ENCODE measurements at regions not wholly inside any gene's neighbourhood (a gene's known extent, or its start where the extent isn't known, plus 50 kb on each side); places are given as distances from the start of the nearest gene placed in this dataset.

DNA sequence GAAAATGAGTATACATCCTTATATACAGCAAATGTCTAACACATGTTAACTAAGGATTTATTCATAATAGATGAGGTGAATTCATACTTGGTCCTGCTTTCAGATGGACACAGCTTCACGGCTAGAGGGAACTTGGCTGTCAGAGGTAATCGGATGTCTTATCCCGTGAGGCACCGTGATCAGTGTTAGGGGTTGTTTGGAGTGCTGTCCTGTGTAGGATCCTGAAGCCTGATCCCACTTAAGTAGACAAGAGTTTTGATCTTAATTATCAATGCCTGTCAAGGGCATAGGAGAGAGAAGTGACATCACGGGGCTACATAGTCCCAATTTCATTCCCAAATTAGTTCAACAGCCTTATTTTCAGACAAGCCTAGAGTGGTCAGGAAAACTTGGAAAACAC is 204.6 kb downstream of the RNF144A start:
- peaks cover 2% of the 10 kb centered on the region for H3K27me3 Mint-ChIP-seq (ENCODE audit: unreplicated experiment)
- H3K27ac Mint-ChIP-seq (ENCODE audit: unreplicated experiment): no peak overlapping the region

DNA sequence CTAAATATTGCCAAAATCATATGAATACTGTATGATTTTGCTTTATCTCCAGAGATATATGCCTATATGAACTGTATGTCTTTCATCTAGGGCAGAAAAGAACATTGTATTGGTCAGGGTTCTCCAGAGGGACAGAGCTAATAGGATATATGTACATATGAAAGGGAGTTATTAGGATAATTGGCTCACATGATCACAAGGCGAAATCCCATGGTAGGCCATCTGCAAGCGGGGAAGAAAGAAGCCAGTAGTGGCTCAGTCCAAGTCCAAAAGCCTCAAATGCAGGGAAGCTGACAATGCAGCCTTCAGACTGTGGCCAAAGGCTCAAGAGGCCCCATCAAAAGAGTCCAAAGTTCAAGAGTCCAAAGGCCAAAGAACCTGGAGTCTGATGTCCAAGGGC is 209.9 kb downstream of the RNF144A start:
- Mint-ChIP-seq H3K4me1 (ENCODE audit: unreplicated experiment) (no peaks in the 10 kb centered on the region), H3K27me3 (ENCODE audit: unreplicated experiment) (peaks cover 2% of the 10 kb centered on the region), H3K27ac (ENCODE audit: unreplicated experiment) (no peak overlapping the region), H3K36me3 (ENCODE audit: unreplicated experiment) (no peaks in the 10 kb centered on the region), H3K4me3 (ENCODE audit: unreplicated experiment) (no peak overlapping the region), H3K9me3 (ENCODE audit: unreplicated experiment) (no peaks in the 10 kb centered on the region)
- DNase-seq (ENCODE audit: extremely low spot score, unreplicated experiment): no peak
- TF ChIP-seq, protein P1, sequence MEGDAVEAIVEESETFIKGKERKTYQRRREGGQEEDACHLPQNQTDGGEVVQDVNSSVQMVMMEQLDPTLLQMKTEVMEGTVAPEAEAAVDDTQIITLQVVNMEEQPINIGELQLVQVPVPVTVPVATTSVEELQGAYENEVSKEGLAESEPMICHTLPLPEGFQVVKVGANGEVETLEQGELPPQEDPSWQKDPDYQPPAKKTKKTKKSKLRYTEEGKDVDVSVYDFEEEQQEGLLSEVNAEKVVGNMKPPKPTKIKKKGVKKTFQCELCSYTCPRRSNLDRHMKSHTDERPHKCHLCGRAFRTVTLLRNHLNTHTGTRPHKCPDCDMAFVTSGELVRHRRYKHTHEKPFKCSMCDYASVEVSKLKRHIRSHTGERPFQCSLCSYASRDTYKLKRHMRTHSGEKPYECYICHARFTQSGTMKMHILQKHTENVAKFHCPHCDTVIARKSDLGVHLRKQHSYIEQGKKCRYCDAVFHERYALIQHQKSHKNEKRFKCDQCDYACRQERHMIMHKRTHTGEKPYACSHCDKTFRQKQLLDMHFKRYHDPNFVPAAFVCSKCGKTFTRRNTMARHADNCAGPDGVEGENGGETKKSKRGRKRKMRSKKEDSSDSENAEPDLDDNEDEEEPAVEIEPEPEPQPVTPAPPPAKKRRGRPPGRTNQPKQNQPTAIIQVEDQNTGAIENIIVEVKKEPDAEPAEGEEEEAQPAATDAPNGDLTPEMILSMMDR (IDR thresholded peaks at IDR 0.05): no peak

More for the DNA sequence above, 204.6 kb downstream of the RNF144A start:
- H3K4me1 Mint-ChIP-seq (ENCODE audit: unreplicated experiment): no peaks in the 10 kb centered on the region
- H3K9me3 Mint-ChIP-seq (ENCODE audit: unreplicated experiment): no peaks in the 10 kb centered on the region
- DNase-seq (ENCODE audit: extremely low spot score, unreplicated experiment): no peak
- no peak overlapping the region for H3K4me3 Mint-ChIP-seq (ENCODE audit: unreplicated experiment)
- H3K36me3 Mint-ChIP-seq (ENCODE audit: unreplicated experiment): no peaks in the 10 kb centered on the region
- TF ChIP-seq, protein P1 (IDR thresholded peaks at IDR 0.05): no peak

DNA sequence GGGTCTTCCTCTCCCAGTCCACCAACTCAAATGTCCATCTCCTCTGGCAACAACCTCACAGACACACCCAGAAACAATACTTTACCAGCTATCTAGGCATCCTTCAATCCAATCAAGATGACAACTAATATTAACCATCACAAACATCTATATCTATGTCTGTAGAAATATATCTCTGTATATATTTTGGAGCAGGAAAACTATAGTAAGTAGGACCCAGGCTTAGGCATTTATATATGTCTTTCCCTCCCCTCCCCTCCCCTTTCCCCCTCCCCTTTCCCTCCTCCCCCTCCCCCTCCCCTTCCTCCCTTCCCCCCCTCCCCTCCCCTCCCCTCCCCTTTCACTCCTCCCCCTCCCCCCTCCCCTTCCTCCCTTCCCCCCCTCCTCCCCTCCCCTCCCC is 210.5 kb downstream of the RNF144A start:
- no peak for DNase-seq (ENCODE audit: extremely low spot score, unreplicated experiment)
- Mint-ChIP-seq H3K4me3 (ENCODE audit: unreplicated experiment) (no peak overlapping the region), H3K27me3 (ENCODE audit: unreplicated experiment) (peaks cover 2% of the 10 kb centered on the region), H3K27ac (ENCODE audit: unreplicated experiment) (no peak overlapping the region), H3K9me3 (ENCODE audit: unreplicated experiment) (no peaks in the 10 kb centered on the region), H3K36me3 (ENCODE audit: unreplicated experiment) (no peaks in the 10 kb centered on the region), H3K4me1 (ENCODE audit: unreplicated experiment) (no peaks in the 10 kb centered on the region)
- TF ChIP-seq, protein P1 (IDR thresholded peaks at IDR 0.05): no peak

DNA sequence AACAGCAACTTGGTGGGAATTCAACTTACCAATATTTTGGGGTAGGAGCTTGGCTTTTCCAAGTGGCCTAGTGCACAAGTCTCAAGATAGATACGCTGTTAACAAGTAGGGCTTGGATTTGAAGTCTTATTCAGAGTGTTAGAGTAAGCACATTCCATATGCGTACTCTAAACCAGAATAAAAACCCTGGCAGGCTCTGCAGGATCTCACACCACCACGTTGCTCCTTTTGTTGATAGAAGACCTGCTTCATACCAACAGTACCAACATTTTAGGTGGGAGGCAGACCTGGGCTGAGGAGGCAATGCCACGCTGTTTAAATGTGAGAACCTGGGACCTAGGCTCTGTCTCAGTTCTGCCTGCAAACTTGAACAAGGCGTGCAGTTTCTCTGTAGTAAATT is 214.0 kb downstream of the RNF144A start:
- DNase-seq (ENCODE audit: extremely low spot score, unreplicated experiment): no peak
- H3K27ac Mint-ChIP-seq (ENCODE audit: unreplicated experiment): no peak overlapping the region
- H3K4me1 Mint-ChIP-seq (ENCODE audit: unreplicated experiment): peaks cover 4% of the 10 kb centered on the region
- no peaks in the 10 kb centered on the region for H3K27me3 Mint-ChIP-seq (ENCODE audit: unreplicated experiment)
- no peaks in the 10 kb centered on the region for H3K9me3 Mint-ChIP-seq (ENCODE audit: unreplicated experiment)
- no peak overlapping the region for H3K4me3 Mint-ChIP-seq (ENCODE audit: unreplicated experiment)
- TF ChIP-seq, protein P1 (IDR thresholded peaks at IDR 0.05): no peak
- no peaks in the 10 kb centered on the region for H3K36me3 Mint-ChIP-seq (ENCODE audit: unreplicated experiment)

DNA sequence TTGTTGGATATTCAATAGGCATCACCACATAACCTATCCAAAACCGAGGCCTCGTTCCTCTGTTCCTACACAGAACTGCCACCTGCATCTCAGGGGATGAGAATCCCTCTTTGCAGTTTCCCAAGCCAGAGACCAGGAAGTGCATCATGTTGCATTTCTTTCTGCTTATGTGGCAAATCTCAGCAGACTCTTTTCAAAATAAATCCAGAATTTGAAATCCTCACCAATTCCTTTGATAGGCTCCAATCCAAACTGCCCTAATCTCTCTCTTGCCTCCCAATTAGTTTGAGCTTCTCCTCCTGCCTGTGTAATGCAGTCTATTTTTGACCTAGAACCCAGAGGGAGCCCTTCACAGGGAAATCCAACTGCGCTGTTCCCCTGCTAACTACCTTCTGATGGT is 215.5 kb downstream of the RNF144A start:
- Mint-ChIP-seq H3K27me3 (ENCODE audit: unreplicated experiment) (no peaks in the 10 kb centered on the region), H3K9me3 (ENCODE audit: unreplicated experiment) (no peaks in the 10 kb centered on the region), H3K27ac (ENCODE audit: unreplicated experiment) (no peak overlapping the region), H3K36me3 (ENCODE audit: unreplicated experiment) (no peaks in the 10 kb centered on the region), H3K4me1 (ENCODE audit: unreplicated experiment) (peaks cover 4% of the 10 kb centered on the region), H3K4me3 (ENCODE audit: unreplicated experiment) (no peak overlapping the region)
- TF ChIP-seq, protein P1 (IDR thresholded peaks at IDR 0.05): no peak
- no peak for DNase-seq (ENCODE audit: extremely low spot score, unreplicated experiment)
